GM18508 (cell line): ENCODE measurements at regions not wholly inside any gene's neighbourhood (a gene's known extent, or its start where the extent isn't known, plus 50 kb on each side); places are given as distances from the start of the nearest gene placed in this dataset.

Source experiments
- ATAC-seq: cut with Tn5 transposase; IDR thresholded peaks from one replicate; pipeline ENCODE4 v1.9.1; 2021; ENCODE audit warnings: moderate number of reproducible peaks; ENCODE audit not compliant: insufficient read depth, unreplicated experiment

- no peak for ATAC-seq
Observed at GRCh38 chr13:48839171-48839570, 136.5 kb upstream of the FNDC3A start.

DNA sequence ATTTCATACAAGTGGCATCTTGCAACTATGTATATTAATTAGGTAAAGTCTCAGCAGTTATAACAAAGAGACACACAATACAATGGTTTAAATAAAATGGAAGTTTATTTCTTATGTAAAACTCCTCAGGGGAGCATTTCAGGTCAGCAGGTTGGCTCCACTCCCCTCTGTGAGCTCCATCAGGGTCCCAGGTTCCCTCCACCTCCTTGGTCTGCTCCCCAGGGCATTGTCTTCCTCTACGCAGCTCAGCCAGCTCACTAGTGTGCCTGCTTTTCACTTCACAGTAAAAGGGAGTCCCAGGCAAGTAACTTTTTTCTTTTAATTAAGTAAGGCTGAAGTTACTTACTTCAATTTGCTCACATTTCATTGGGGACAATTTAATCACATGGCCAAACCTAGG lies 135.3 kb upstream of the FNDC3A start:
- no peak for ATAC-seq

DNA sequence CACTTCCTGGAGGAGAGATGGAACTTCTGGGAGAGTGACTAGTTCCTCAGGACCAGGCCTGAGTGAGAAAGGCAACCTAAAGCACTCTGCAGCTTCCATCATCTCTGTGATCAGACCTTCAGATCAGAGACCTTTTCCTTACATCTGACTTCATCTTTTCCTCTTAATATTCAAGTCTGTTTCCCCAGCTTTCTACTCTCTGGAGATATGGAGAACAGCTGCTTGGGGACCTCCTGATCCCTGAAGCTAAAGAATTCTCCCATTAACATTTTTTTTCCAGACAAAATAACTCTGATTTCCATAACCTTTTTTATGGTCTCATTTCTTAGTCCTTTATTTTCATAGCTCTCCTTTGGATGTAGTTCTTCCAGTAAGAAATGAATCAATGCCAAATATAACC lies 133.4 kb upstream of the FNDC3A start:
- ATAC-seq = no peak

- ATAC-seq = no peak
Observed at GRCh38 chr13:48843630-48844380, 131.9 kb upstream of the FNDC3A start.

- no peak for ATAC-seq
Observed at GRCh38 chr13:48844676-48845075, 131.0 kb upstream of the FNDC3A start.

- ATAC-seq = no peak
Observed at GRCh38 chr13:48849515-48849914, 126.2 kb upstream of the FNDC3A start.

- ATAC-seq = no peak
Observed at GRCh38 chr13:48851707-48852106, 124.0 kb upstream of the FNDC3A start.

DNA sequence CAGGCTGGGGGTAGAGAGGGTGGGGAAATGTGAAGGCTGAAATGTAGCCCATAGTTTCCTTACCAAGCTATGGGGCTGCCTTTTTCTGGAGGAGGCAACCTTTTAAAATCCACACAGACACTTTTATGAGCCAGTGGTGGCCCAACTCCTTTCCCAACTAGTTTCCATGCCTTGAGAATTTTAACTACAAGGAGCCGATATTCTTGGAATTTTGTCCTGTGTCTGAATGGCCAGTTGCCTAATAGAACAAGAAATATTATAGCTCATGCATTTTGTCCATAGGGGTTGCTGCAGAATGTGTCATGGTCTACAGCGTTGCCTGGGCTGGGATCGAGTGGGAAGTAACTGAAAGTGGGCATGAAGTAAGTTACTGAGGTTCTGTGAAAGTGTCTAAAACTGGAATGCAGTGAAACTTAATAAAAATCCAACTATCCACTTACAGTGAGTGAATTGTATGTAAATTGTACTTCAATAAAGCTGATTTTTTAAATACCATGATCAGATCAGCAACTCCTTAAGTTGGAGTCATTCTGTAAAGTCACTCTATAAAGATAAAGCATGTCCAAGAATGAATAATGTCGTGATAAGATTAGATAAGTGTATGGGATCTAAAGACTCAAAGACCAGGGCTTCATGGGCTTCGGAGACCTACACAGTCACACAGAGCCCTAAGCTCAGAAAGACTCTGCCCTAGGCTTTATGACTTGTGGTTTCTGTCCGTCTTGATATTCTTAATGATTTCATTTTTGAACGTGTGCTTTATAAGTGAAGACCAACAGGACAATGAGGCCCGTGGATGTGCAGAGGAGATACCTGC lies 122.6 kb upstream of the FNDC3A start:
- ATAC-seq = no peak

- ATAC-seq = no peak
Observed at GRCh38 chr13:48853728-48854102, 122.0 kb upstream of the FNDC3A start.

GRCh38 chr13:48857576-48857975 lies 118.1 kb upstream of the FNDC3A start:
- ATAC-seq = no peak

DNA sequence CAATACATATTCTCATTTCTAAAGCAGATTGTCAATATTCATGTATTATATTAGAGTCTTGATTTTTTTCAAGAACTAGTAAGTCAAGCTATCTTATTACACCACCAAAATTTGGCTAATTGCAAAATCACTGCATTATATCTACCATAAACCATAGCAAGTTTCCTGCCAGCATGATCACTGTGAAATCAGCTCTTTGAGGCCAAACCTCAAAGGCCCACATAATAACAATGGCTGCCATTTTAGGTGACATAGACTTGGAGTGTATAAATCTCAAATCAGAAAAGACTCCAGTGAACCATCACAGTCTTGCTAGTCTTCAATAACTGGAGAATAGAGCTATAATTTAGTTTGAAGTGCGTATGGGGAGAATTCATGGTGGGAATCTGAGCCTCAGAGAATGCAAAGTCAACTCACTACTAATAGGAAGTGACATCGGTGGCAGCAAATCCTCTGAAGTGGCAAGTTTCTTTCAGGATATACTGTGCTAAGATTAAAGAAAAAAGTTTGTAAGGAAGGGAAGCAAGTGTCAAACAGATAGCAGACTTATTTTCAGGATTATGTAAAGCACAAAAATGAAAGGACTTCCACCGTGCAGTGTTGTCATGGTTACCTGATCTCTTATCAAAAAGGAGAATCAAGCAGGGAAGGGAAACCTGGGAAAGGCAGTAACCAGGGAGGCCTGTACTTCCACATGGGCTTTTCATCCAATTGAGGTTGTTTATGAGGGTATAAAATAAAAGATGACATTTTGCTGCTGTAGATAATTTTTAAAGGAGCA lies 117.4 kb upstream of the FNDC3A start:
- no peak for ATAC-seq

GRCh38 chr13:48859272-48860105 lies 116.2 kb upstream of the FNDC3A start:
- no peak for ATAC-seq

- no peak for ATAC-seq
Observed at GRCh38 chr13:48860364-48860763, 115.3 kb upstream of the FNDC3A start.

DNA sequence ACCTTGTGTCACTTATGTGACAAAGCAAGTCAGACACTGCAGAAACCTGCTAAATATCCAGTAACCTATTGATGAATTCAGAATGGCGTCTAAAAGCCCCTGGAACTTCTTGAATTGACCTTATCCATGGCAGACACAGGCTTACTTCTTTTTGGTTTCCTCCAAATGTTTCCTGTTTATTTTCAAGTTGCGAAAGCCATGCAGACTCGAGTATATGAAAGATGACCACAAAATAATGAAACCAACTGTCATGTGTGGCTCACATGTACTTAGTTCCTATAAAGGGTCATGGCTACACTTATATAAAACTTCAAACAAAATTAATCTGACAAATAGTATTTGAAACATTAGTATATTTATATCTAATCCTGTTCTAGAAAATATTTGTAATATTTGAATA lies 113.1 kb upstream of the FNDC3A start:
- no peak for ATAC-seq

DNA sequence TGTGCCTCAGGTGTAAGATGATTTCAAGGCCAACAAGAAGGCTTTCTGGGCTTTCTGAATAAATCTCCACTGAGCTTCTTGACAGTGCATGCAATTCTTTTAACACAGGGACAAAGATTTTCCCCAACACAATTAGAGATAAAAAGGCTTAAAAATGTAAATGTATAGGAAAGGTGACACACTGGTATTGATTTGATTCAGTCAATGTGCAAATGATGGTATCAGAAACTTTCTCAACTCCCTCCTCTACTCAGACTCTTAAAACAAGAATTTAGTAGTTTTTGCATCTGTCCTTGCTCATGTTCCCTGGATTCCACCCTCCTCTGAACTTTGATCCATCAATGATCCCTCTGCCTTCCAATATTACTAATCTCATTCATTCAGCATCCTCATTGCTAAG lies 111.6 kb upstream of the FNDC3A start:
- no peak for ATAC-seq

- no peak for ATAC-seq
Observed at GRCh38 chr13:48866249-48866648, 109.5 kb upstream of the FNDC3A start.

DNA sequence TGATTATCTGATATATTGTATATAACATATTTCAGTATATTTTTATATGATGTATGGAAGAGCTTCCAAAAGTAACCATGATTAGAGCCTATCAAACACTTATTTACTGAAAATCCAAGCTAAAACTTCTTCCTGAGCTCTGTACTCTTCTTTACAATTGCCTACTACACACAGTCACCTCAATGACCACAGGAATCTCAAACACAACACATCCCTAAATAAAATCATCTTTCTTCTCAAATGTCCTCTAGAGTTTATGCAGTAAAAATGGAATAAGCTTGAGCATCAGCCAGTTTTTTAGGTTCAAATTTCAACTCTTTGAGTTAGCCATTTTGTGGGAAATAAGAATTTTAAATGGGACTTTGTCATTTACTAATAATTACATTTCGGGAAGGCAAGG lies 102.6 kb upstream of the FNDC3A start:
- ATAC-seq = no peak

DNA sequence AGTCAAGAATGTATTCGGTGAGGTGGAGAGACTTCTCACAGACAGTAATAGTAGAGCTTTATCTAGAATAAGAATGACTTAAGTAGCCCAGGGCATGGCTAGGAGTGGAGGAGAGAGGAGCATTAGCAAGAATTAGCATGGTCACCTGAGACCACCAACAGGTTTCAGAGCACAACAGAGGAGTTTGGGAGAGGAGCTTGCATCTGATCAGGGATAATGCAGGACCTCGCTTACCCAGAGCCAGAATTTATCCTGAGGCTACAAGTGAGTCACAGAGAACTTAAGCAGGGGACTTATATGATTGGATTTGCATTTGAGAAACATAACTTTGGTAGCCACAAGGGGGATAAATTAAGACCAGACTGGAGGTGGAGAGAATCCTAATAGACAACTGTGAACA lies 102.1 kb upstream of the FNDC3A start:
- no peak for ATAC-seq

- ATAC-seq = no peak
Observed at GRCh38 chr13:48874165-48874564, 101.5 kb upstream of the FNDC3A start.

DNA sequence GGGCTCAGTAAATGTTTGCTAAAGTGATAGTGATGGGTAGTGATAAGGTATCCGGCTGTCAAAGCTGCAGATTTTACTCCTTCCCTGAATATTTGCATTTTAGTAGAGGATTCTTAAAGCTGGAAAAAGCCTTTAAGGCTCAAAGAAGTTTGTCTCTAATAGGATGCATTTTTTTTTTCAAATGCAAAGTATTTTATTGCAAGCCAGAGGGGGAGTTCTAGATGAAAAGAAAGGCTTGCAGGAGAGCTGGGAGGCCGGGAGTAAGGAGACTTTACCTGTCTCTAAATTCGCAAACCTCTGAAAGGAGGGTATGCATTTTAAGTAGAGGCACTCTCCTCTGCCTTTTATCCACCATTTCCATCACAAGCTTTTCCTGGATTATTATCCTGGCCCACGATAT lies 100.7 kb upstream of the FNDC3A start:
- ATAC-seq = no peak
